SK-N-SH treated with all-trans-retinoic acid at 6 μM for 48 hours (cell line): ENCODE measurements at regions not wholly inside any gene's neighbourhood (a gene's known extent, or its start where the extent isn't known, plus 50 kb on each side); places are given as distances from the start of the nearest gene placed in this dataset.
"Not testable (repeated sequence)": the region's sequence is repeated elsewhere in the genome, so short reads cannot be mapped to it uniquely, and the experiment has no call there.

Source experiments
- BACH2 ChIP-seq: fragments of 250-450 bp; sonication (Bioruptor Pico); IDR thresholded peaks from 2 replicates; pipeline ENCODE4 v1.9.0; 2021; ENCODE audit warnings: mild to moderate bottlenecking, borderline replicate concordance
- CREB5 ChIP-seq: fragments of 250-450 bp; sonication (Bioruptor Pico); IDR thresholded peaks from 2 replicates; pipeline ENCODE4 v1.5.1; 2020; ENCODE audit warnings: low read depth, mild to moderate bottlenecking, moderate library complexity
- ESRRG ChIP-seq: fragments of 250-450 bp; sonication (Bioruptor Pico); IDR thresholded peaks from 2 replicates; pipeline ENCODE4 v1.6.1; 2021; ENCODE audit warnings: mild to moderate bottlenecking
- GLIS3 ChIP-seq: fragments of 250-450 bp; sonication (Bioruptor Pico); IDR thresholded peaks from 2 replicates; pipeline ENCODE4 v1.5.0; 2020; ENCODE audit warnings: mild to moderate bottlenecking, moderate library complexity
- OSR1 ChIP-seq: fragments of 250-450 bp; sonication (Bioruptor Pico); IDR thresholded peaks from 2 replicates; pipeline ENCODE4 v1.8.0; 2022; ENCODE audit warnings: moderate library complexity, mild to moderate bottlenecking, inconsistent platforms
- PATZ1 ChIP-seq: fragments of 250-450 bp; sonication (Bioruptor Pico); IDR thresholded peaks from 2 replicates; pipeline ENCODE4 v1.8.0; 2020; ENCODE audit warnings: mild to moderate bottlenecking, moderate library complexity, borderline replicate concordance
- PPARA ChIP-seq: fragments of 250-450 bp; sonication (Bioruptor Pico); IDR thresholded peaks from 2 replicates; pipeline ENCODE4 v1.5.0; 2020; ENCODE audit warnings: mild to moderate bottlenecking, borderline replicate concordance
- TCF4 ChIP-seq: fragments of 250-450 bp; sonication (Bioruptor Pico); IDR thresholded peaks from 2 replicates; pipeline ENCODE4 v1.8.0; 2021; ENCODE audit warnings: mild to moderate bottlenecking, moderate library complexity, borderline replicate concordance
- TOX ChIP-seq: fragments of 250-450 bp; sonication (Bioruptor Pico); IDR thresholded peaks from 2 replicates; pipeline ENCODE4 v1.8.0; 2021; ENCODE audit warnings: mild to moderate bottlenecking, moderate library complexity, borderline replicate concordance
- ZFP3 ChIP-seq: fragments of 250-450 bp; sonication (Bioruptor Pico); IDR thresholded peaks from 2 replicates; pipeline ENCODE4 v1.5.0; 2020; ENCODE audit warnings: mild to moderate bottlenecking, moderate library complexity
- ZFP30 ChIP-seq: fragments of 450-650 bp; formaldehyde crosslinking; IDR thresholded peaks from 2 replicates; pipeline ENCODE4 v1.5.0; 2022; ENCODE audit warnings: mild to moderate bottlenecking, moderate library complexity
- ZNF565 ChIP-seq: fragments of 450-650 bp; formaldehyde crosslinking; conservative IDR thresholded peaks from 2 replicates; pipeline ENCODE4 v1.5.0; 2020; ENCODE audit warnings: low read depth, mild to moderate bottlenecking, moderate library complexity
- ZNF70 ChIP-seq: fragments of 450-650 bp; formaldehyde crosslinking; IDR thresholded peaks from 2 replicates; pipeline ENCODE4 v1.5.0; 2020; ENCODE audit warnings: mild to moderate bottlenecking, moderate library complexity

- TF ChIP-seq ZFP30 (CRISPR knock-in tag); CREB5 (CRISPR knock-in tag); GLIS3 (CRISPR knock-in tag); PPARA (CRISPR knock-in tag); PATZ1 (CRISPR knock-in tag); ZFP3 (CRISPR knock-in tag); ESRRG (CRISPR knock-in tag); ZNF70 (CRISPR knock-in tag); ZNF565 (CRISPR knock-in tag); TCF4 (CRISPR knock-in tag); TOX; OSR1; BACH2 (CRISPR knock-in tag): not testable (repeated sequence)
Measured at GRCh38 chr15:20470810-20471209, 70.8 kb downstream of the GOLGA6L6 start.
